ENCODE measurements at regions not wholly inside any gene's neighbourhood (a gene's known extent, or its start where the extent isn't known, plus 50 kb on each side); places are given as distances from the start of the nearest gene placed in this dataset.
"Not testable (repeated sequence)": the region's sequence is repeated elsewhere in the genome, so short reads cannot be mapped to it uniquely, and the experiment has no call there.

- peak; percentile 38 for TF ChIP-seq CTCF (conservative IDR thresholded peaks at IDR 0.05)
- peak overlapping the region; percentile 81 for H3K27ac ChIP-seq
Measured at GRCh38 chr1:857926-858648, 65.6 kb upstream of the SAMD11 start.

GRCh38 chr1:858649-859041 lies 65.1 kb upstream of the SAMD11 start:
- peak overlapping the region; percentile 81 for H3K27ac ChIP-seq

- not testable (repeated sequence) for H3K27ac ChIP-seq
Measured at GRCh38 chr1:860941-861340, 62.8 kb upstream of the SAMD11 start.

GRCh38 chr1:861714-862113 lies 62.0 kb upstream of the SAMD11 start:
- H3K27ac ChIP-seq = no peak overlapping the region
- TF ChIP-seq CTCF (conservative IDR thresholded peaks at IDR 0.05) = no peak

GRCh38 chr1:862601-863000 lies 61.1 kb upstream of the SAMD11 start:
- H3K27ac ChIP-seq = not testable (repeated sequence)

- H3K27ac ChIP-seq = not testable (repeated sequence)
Measured at GRCh38 chr1:865633-866032, 58.1 kb upstream of the SAMD11 start.

GRCh38 chr1:866095-866494 lies 57.6 kb upstream of the SAMD11 start:
- no peak for TF ChIP-seq CTCF (conservative IDR thresholded peaks at IDR 0.05)
- H3K27ac ChIP-seq = no peak overlapping the region

- not testable (repeated sequence) for H3K27ac ChIP-seq
Measured at GRCh38 chr1:866631-867299, 57.0 kb upstream of the SAMD11 start.

GRCh38 chr1:867550-867949 lies 56.2 kb upstream of the SAMD11 start:
- not testable (repeated sequence) for H3K27ac ChIP-seq

GRCh38 chr1:869499-870244 lies 54.1 kb upstream of the SAMD11 start:
- peak overlapping the region; percentile 36; the same call in 1 of the 2 replicates for H3K27ac ChIP-seq
- peak; percentile 95 for TF ChIP-seq CTCF (conservative IDR thresholded peaks at IDR 0.05)
